GM12878 (cell line): ENCODE measurements at regions not wholly inside any gene's neighbourhood (a gene's known extent, or its start where the extent isn't known, plus 50 kb on each side); places are given as distances from the start of the nearest gene placed in this dataset.

Experiments used
- EZH2 ChIP-seq: IDR thresholded peaks from 2 replicates; pipeline ENCODE4 v1.6.1; 2012; ENCODE audit warnings: low read depth, mild to moderate bottlenecking, control low read depth, inconsistent platforms, low read length, borderline replicate concordance; ENCODE audit not compliant: control insufficient read depth
- HCFC1 ChIP-seq: fragments of 150-350 bp; IDR thresholded peaks from 2 replicates; pipeline ENCODE4 v1.6.1; 2014; ENCODE audit warnings: low read length
- JUNB ChIP-seq: IDR thresholded peaks from 2 replicates; pipeline ENCODE4 v1.6.1; 2016; ENCODE audit warnings: antibody characterized with exemption, mild to moderate bottlenecking
- JUND ChIP-seq: IDR thresholded peaks from 2 replicates; pipeline ENCODE4 v1.6.1; 2012; ENCODE audit warnings: low read depth, mild to moderate bottlenecking, low read length, improper control_type of control experiment, moderate library complexity
- KDM1A ChIP-seq: fragments of 200-600 bp; sonication (generic); IDR thresholded peaks from 2 replicates; pipeline ENCODE4 v1.6.1; 2016; ENCODE audit warnings: borderline replicate concordance
- POLR2AphosphoS5 ChIP-seq: IDR thresholded peaks from 2 replicates; pipeline ENCODE4 v1.6.1; 2011; ENCODE audit warnings: mild to moderate bottlenecking, low read length, inconsistent platforms
- RCOR1 ChIP-seq: conservative IDR thresholded peaks from 2 replicates; pipeline ENCODE4 v1.6.1; 2012; ENCODE audit warnings: low read depth, low read length, improper control_type of control experiment
- TAF1 ChIP-seq: IDR thresholded peaks from 2 replicates; pipeline ENCODE4 v1.6.1; 2011; ENCODE audit warnings: mild to moderate bottlenecking, low read depth, low read length, borderline replicate concordance
- YY1 ChIP-seq: IDR thresholded peaks from 2 replicates; pipeline ENCODE4 v1.6.1; 2011; ENCODE audit warnings: low read depth, mild to moderate bottlenecking, low read length
- ZZZ3 ChIP-seq: IDR thresholded peaks from 2 replicates; pipeline ENCODE4 v1.6.1; 2011; ENCODE audit warnings: low read depth; ENCODE audit not compliant: control insufficient read depth, insufficient read length
- TF ChIP-seq, protein P1 (sequence below), 3 experiments: IDR thresholded peaks in 2 of 3; conservative IDR thresholded peaks in 1 of 3; 2 replicates each; pipeline ENCODE4 v1.5.1; 2011; ENCODE audit warnings: low read depth in 3 of 3, low read length in 3 of 3, mild to moderate bottlenecking in 3 of 3, control low read depth in 2 of 3, moderate library complexity in 2 of 3, inconsistent platforms in 1 of 3, mixed read lengths in 1 of 3; ENCODE audit not compliant: control insufficient read depth in 2 of 3, insufficient read depth in 1 of 3; ENCODE audit errors: extremely low read depth in 1 of 3
- TF ChIP-seq, protein P2 (sequence below): fragments of 450-650 bp; IDR thresholded peaks from 2 replicates; pipeline ENCODE4 v1.6.1; 2017; ENCODE audit warnings: mild to moderate bottlenecking

DNA sequence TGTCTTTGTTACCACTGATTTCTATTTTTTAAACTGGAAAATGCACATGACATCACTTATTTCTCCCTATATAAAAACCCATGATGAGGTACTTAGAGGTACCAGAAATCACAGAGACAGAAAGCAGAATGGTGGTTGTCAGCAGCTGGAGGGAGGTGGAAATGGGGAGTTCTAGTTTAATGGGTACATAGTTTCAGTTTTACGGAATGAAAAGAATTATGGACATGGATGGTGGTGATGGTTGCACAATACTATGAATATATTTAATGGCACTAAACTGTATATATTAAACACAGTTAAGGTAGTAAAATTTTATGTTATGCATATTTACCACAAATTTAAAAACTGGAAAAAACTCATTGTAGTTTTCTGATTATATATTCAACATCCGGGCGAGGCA, 50.5 kb upstream of the CPEB4 start:
- TF ChIP-seq JUND (no peak), ZZZ3 (no peak), JUNB (no peak), EZH2 (no peak), TAF1 (no peak), RCOR1 (no peak), KDM1A (no peak), POLR2AphosphoS5 (no peak), HCFC1 (no peak), YY1 (no peak)
- TF ChIP-seq, protein P1, sequence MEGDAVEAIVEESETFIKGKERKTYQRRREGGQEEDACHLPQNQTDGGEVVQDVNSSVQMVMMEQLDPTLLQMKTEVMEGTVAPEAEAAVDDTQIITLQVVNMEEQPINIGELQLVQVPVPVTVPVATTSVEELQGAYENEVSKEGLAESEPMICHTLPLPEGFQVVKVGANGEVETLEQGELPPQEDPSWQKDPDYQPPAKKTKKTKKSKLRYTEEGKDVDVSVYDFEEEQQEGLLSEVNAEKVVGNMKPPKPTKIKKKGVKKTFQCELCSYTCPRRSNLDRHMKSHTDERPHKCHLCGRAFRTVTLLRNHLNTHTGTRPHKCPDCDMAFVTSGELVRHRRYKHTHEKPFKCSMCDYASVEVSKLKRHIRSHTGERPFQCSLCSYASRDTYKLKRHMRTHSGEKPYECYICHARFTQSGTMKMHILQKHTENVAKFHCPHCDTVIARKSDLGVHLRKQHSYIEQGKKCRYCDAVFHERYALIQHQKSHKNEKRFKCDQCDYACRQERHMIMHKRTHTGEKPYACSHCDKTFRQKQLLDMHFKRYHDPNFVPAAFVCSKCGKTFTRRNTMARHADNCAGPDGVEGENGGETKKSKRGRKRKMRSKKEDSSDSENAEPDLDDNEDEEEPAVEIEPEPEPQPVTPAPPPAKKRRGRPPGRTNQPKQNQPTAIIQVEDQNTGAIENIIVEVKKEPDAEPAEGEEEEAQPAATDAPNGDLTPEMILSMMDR (IDR thresholded peaks at IDR 0.05 in 2 of 3, conservative IDR thresholded peaks at IDR 0.05 in 1 of 3; ENCODE audit: control insufficient read depth in 2 of 3, extremely low read depth in 1 of 3, insufficient read depth in 1 of 3, low read depth in 3 of 3, low read length in 3 of 3) = no peak
- TF ChIP-seq, protein P2, sequence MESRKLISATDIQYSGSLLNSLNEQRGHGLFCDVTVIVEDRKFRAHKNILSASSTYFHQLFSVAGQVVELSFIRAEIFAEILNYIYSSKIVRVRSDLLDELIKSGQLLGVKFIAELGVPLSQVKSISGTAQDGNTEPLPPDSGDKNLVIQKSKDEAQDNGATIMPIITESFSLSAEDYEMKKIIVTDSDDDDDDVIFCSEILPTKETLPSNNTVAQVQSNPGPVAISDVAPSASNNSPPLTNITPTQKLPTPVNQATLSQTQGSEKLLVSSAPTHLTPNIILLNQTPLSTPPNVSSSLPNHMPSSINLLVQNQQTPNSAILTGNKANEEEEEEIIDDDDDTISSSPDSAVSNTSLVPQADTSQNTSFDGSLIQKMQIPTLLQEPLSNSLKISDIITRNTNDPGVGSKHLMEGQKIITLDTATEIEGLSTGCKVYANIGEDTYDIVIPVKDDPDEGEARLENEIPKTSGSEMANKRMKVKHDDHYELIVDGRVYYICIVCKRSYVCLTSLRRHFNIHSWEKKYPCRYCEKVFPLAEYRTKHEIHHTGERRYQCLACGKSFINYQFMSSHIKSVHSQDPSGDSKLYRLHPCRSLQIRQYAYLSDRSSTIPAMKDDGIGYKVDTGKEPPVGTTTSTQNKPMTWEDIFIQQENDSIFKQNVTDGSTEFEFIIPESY = no peak
